ENCODE measurements at regions not wholly inside any gene's neighbourhood (a gene's known extent, or its start where the extent isn't known, plus 50 kb on each side); places are given as distances from the start of the nearest gene placed in this dataset.
A peak's percentile ranks its signal among the peaks of the same experiment; 100 is the strongest.

GRCh38 chr12:107275530-107275929, 182.2 kb upstream of the CRY1 start:
- no peak for DNase-seq (ENCODE audit: low read depth in 2 of 3, low spot score in 1 of 3)

- DNase-seq (ENCODE audit: low read depth in 2 of 3, low spot score in 1 of 3): no peak
These were observed 184.5 kb upstream of the CRY1 start for GRCh38 chr12:107277855-107278254.

GRCh38 chr12:107282628-107283027, 189.3 kb upstream of the CRY1 start:
- no peak for DNase-seq (ENCODE audit: low read depth in 2 of 3, low spot score in 1 of 3)

DNA sequence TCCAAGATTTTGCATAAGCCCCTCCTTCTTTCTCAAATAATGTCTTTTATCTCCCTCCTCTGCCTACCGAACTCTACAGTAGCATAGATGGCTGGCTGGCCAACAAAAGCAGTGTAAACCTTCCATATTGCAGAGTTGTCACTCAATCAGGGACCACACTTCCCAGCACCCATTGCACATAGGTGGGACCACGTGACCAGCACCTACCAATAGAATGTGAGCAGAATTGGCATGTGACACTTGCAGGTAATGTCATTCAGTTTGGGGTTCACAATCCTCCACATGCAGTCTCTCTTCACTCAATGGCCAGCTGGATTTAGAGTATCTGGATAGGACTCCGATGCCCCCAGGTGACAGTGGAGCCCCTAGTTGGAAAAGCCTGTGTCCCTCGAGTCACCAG, 190.3 kb upstream of the CRY1 start:
- no peak for DNase-seq (ENCODE audit: low read depth in 2 of 3, low spot score in 1 of 3)

GRCh38 chr12:107284692-107285091, 191.3 kb upstream of the CRY1 start:
- DNase-seq (ENCODE audit: low read depth in 2 of 3, low spot score in 1 of 3): no peak

DNA sequence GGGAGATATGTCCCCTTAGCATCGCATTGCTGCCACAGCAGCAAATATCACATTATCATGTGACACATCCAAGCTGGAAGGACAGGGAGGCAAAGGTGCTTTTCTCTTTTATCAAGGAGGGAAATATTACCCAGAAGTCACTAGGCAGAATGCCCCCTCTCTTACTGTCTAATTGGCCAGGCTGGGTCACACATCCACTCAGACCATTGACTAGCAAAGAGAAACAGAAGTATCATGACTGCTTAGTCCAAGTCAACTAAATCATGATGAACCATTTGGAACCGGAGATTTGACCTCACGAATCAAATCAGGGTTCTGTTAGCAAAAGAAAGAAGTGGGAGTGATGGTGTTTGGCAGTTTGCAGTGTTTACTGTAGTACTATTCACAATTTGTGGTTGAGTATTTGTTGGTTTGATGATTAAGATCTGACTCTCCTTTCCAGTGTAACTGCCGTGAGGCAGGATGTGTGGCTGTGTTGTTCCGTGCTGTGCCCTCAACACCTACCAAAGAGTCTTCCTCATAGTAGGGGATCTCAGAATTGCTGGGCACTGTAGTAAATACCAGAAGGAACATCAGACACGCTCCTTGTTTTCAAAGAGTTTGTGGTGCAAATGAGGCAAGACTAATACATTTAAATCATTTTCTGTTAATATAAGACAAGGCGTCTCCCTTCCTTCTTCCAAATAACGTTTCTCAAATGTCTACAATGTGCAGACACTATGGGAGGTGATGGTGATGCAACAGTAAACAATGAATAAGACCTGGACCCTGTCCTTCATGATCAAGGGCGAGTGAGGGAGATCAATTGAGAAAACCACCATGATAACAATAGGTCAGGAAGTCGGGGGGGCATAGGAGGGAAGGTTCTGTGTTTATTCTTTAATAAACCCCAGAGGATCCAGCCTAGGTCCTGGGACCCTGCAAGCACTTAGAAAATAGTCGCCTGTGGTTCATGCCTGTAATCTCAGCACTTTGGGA, 194.4 kb upstream of the CRY1 start:
- peak; percentile 13 to 24 (median 24) for DNase-seq (ENCODE audit: low read depth in 2 of 3, low spot score in 1 of 3)

DNA sequence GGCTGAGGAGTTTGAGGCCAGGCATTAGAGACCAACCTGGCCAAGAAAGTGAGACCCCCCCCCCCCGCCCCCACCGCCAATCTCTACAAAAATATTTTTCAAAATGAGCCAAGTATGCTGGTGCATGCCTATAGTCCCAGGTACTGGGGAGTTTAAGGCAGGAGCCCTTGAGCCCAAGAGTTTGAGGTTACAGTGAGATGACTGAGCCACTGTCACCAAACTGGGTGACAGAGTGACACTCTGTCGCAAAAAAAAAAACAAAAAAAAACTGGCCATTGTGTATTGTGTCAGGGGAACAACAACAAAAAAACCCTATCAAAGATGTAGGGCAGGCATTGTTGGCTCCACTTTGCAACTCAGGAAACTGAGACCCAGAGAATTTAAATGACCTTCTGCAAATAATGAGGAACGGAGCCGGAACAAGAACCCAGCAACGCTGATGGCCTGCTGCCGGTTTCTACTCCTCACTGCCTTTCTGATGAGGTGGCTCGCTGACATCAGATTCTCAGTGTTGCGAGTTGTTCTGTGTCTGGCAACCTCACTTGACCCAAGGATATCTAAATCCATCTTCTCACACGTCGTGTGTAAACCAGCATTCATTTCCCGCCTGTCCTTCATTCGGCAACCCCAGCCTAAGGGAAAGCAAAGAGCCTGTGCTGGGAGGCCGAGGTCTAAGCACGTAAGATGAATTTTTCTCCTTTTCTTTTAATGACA, 195.2 kb upstream of the CRY1 start:
- no peak for DNase-seq (ENCODE audit: low read depth in 2 of 3, low spot score in 1 of 3)

DNA sequence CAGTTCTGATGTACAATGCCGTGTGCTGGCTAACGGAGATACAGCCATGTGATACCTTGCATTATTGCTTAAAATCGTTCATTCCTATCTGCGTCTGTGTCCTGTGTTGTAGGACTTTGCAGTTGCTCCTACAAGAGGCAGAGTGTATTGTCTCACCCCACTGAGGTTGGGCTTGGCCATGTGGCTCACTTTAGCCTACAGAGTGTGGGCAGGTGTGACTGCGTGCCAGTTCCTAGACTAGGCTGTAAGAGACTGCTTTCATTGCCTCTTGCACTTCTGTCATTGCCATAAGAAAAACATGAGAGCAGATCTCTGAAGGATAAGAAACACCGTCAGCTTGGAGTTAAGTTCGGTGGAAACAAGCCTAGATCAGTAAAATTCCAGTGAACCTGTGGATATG, 197.7 kb upstream of the CRY1 start:
- DNase-seq (ENCODE audit: low read depth in 2 of 3, low spot score in 1 of 3): no peak

DNA sequence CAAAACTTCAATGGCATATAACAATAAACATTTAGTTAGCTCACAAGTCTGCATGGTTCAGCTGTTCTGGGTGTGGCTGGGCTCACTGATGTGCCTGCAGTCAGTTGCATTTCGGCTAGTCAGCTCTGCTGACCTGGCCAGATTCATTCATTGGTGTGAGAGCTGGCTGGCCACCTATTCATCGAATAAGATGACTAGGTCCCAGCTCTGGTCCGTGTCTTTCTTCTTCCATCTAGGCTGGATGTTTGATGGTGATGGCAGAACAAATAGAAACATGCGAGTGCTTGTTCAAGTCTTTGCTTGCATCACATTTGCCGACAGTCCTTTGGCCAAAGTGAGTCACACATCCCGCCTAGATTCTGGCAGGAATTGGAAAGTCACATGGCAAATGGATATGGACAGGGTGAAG, 203.3 kb upstream of the CRY1 start:
- no peak for DNase-seq (ENCODE audit: low read depth in 2 of 3, low spot score in 1 of 3)

DNA sequence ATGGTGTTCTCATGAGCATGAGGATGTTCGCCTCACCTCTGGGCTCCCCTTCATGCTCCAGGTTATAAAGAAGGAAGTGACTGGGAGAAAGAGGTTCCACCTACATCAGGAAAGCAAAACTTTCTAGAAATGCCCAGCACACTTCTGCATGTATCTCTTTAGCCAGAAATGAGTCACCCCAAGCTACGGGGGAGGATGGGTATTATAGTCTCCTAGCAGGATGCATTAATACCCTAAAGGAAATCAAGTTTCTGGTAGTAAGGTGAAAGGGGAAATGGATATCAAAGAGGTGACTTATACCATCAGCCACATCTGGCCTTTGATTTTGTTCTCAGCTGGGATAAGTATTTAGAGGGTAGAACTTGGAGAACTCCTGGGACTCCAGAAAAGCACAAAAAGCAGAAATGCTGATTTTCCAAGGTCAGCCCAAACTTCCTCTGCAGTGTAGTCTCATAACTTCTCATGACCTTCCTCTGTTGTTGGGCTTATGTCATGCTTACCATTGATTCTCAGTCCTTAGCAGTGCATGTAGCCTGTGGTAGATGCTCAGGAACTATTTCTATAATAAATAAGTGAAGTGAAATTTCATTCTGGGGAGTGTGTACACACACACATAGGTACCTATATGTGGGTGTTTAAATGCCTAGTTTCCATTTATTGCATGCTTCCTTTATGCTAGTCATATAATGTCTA, 209.4 kb upstream of the CRY1 start:
- no peak for DNase-seq (ENCODE audit: low read depth in 2 of 3, low spot score in 1 of 3)

DNA sequence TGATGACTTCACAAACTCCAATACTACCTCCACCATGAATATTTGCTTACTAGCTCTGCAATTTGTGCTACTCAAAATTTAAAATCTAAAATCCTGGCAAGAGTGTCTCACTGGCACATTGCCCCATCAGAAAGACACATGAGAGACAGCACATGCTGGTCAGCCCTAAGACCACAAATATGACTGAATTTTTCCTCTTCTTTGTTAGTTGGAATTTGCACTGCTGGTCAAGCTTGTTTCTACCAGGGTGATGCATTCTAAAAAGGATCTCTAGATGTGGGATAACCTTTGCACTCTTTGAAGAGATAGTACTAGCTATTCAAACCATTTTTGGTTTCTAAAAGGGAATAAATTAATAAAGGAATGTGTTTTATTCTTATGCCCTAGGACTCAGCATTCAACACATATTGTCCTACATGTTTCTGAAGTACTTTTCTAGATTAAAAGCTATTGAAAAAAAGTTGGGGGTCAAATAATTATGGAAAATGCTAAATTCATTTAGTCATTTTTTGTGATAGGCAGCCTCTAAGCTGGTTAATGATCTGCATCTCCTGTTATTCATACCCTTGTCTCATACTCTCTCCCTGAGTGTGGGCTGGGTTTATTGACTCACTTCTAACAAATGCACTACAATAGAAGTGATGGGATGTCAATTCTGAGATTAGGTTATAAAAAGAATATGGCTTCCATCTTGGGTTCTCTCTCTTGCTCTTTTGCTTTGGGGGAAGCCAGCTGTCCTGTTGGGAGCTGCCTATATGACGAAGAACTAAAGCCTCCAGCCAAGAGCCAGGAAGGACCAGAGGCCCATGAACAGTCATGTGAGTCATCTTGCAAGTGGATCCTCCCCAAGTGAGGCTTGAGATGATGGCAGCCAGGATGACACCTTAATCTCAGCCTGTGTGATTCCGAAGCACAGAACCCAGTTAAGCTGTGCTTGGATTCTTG, 211.5 kb upstream of the CRY1 start:
- DNase-seq (ENCODE audit: low read depth in 2 of 3, low spot score in 1 of 3): no peak

DNA sequence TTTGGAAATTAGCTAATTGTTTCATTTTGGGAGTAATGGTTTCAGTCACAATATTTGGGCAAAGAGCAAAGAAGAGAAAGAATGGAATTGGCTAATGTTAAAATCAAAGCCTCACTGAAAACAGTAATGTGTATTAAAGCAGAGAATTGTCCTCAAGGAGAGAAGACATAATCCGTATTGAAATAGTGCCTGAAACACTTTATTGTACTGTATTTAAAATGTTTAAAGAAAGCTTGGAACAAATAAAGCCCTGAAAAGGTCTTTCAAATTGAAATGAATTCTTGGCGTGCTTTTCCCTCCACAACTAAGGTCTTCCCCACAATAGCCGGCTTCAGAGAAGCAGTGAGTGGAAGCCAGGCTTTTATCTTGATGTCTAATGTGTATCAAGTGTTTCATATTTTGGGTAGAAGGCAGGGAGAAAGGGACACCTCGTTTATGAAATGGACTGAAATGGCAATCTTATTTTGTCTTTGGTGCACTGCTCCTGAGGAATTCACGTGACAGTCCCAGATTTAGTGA, 212.9 kb upstream of the CRY1 start:
- no peak for DNase-seq (ENCODE audit: low read depth in 2 of 3, low spot score in 1 of 3)

- no peak for DNase-seq (ENCODE audit: low read depth in 2 of 3, low spot score in 1 of 3)
These were observed 215.0 kb upstream of the CRY1 start for GRCh38 chr12:107308310-107308709.

DNA sequence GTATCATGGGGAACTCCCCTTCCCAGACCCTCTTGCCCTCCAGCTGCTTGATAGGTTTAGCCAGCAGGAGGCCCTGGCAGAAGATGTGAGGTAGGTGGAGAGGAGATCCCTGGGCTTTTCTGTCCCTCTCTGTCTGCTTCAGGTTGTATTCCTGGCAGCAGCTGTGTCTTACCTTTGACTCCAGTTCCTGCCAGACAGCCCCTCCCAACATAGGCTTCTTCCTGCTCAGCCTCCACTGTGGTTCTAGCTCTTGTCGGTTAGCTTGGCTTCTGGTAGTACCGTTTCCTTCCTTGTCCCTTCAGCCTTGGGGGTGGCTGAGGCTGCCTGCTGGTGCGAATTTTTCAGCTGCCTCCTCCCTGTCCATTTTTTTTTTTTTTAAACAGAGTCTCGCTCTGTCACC, 215.7 kb upstream of the CRY1 start:
- no peak for DNase-seq (ENCODE audit: low read depth in 2 of 3, low spot score in 1 of 3)

GRCh38 chr12:107310621-107311020, 217.3 kb upstream of the CRY1 start:
- no peak for DNase-seq (ENCODE audit: low read depth in 2 of 3, low spot score in 1 of 3)

GRCh38 chr12:107311682-107312081, 218.3 kb upstream of the CRY1 start:
- no peak for DNase-seq (ENCODE audit: low read depth in 2 of 3, low spot score in 1 of 3)

- DNase-seq (ENCODE audit: low read depth in 2 of 3, low spot score in 1 of 3): peak; percentile 62 to 80 (median 79)
These were observed 224.6 kb upstream of the CRY1 start for GRCh38 chr12:107317751-107318555.

GRCh38 chr12:107318556-107318805, 225.1 kb upstream of the CRY1 start:
- DNase-seq (ENCODE audit: low read depth in 2 of 3, low spot score in 1 of 3): peak in 1 of 3 donors; percentile 13

GRCh38 chr12:107318806-107319532, 225.6 kb upstream of the CRY1 start:
- DNase-seq (ENCODE audit: low read depth in 2 of 3, low spot score in 1 of 3): peak in 1 of 3 donors; percentile 5

Measured in stimulated activated CD4-positive, alpha-beta T cell treated with anti-CD3 and anti-CD28 coated beads, Interleukin-12 subunit alpha, Interleukin-12 subunit beta, amount 100 ng/mL, for 48 hours (primary cell).